OCI-LY1 (cell line): ENCODE measurements at regions not wholly inside any gene's neighbourhood (a gene's known extent, or its start where the extent isn't known, plus 50 kb on each side); places are given as distances from the start of the nearest gene placed in this dataset.

Source experiments
- EZH2 ChIP-seq: fragments of 200-600 bp; sonication (generic), shearing (Covaris generic); IDR thresholded peaks from 2 replicates; pipeline ENCODE4 v1.8.0; 2017; ENCODE audit warnings: borderline replicate concordance, mixed run types, mild to moderate bottlenecking, antibody characterized with exemption, low read length, moderate library complexity, mixed read lengths
- TF ChIP-seq, protein P1 (sequence below): fragments of 200-600 bp; sonication (generic), shearing (Covaris generic); IDR thresholded peaks from 2 replicates; pipeline ENCODE4 v1.5.1; 2017; ENCODE audit warnings: mild to moderate bottlenecking, antibody characterized with exemption, low read length, moderate library complexity, mixed read lengths

DNA sequence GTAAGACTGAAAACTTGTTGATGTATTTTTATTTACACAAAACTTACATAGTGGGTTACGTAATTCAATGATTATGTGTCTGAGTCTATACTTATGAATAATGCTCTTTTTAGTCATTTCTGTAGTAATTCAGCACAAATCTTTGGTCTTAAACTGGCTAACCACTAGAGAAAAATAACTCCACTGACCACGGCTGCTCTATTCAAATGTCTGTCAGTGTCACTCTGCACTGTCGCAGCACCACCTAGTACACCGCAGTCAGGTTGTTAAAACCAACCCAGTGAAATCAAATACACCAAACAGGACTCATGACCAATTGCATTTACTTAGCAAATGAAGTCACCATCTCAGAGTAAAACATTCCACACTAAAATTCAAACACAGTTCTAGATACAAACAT is 93.5 kb upstream of the CCDC28A start:
- TF ChIP-seq, protein P1, sequence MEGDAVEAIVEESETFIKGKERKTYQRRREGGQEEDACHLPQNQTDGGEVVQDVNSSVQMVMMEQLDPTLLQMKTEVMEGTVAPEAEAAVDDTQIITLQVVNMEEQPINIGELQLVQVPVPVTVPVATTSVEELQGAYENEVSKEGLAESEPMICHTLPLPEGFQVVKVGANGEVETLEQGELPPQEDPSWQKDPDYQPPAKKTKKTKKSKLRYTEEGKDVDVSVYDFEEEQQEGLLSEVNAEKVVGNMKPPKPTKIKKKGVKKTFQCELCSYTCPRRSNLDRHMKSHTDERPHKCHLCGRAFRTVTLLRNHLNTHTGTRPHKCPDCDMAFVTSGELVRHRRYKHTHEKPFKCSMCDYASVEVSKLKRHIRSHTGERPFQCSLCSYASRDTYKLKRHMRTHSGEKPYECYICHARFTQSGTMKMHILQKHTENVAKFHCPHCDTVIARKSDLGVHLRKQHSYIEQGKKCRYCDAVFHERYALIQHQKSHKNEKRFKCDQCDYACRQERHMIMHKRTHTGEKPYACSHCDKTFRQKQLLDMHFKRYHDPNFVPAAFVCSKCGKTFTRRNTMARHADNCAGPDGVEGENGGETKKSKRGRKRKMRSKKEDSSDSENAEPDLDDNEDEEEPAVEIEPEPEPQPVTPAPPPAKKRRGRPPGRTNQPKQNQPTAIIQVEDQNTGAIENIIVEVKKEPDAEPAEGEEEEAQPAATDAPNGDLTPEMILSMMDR = no peak
- no peak for TF ChIP-seq EZH2
